HG02588 (cell line): ENCODE measurements at regions not wholly inside any gene's neighbourhood (a gene's known extent, or its start where the extent isn't known, plus 50 kb on each side); places are given as distances from the start of the nearest gene placed in this dataset.

ENCODE experiments used
- ATAC-seq: cut with Tn5 transposase; IDR thresholded peaks from one replicate; pipeline ENCODE4 v1.9.1; 2021; ENCODE audit warnings: mild to moderate bottlenecking, moderate library complexity; ENCODE audit not compliant: unreplicated experiment

DNA sequence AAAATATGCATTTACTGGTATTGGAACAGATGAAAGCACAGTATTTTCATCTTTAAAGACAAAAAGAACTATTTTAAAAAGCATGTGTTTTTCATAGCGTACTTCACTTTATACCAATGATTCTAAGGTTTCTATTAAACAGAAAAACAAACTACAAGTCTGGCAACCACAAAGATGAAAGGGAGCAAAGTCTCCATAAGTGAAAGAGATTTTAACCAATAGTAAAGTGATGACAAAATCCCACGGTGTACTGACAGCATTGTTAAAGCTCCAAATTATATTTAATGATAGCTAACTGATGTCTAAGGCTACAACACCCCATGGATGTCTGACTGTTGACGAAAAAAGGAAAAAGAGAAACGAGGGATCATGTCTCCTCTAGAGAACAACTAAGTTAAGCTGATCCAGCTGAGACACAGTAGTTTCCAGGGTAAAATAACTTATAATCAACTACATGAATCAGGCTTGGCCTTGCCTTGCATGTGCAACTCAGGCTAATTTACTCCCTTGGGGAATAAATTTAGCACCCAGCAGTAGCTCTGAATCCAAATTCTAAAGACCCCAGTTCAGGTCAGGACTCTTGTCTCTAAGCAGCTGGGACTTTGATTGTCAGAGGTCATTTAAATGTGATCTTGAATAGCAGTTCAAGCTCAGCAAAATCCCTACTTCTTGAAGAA lies 56.0 kb upstream of the TAB2 start:
- no peak for ATAC-seq

DNA sequence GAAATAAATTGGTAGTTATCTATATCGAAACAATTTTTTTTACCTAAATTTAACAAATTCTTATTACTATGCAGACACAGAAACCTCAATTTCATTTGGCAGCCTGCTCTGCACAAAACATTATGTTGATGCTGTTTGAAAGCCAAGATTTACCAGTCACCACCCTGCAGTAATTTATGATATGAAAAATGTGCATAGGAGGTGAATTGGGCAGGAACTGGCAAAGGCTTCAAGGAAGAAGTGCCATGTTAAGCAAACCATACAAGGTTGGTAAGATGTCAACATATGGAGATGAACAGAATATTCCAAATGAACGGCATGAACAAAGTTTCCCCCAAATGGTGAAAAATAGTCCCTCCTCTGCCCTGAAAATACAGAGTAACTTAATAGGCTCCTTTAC lies 54.2 kb upstream of the TAB2 start:
- no peak for ATAC-seq

DNA sequence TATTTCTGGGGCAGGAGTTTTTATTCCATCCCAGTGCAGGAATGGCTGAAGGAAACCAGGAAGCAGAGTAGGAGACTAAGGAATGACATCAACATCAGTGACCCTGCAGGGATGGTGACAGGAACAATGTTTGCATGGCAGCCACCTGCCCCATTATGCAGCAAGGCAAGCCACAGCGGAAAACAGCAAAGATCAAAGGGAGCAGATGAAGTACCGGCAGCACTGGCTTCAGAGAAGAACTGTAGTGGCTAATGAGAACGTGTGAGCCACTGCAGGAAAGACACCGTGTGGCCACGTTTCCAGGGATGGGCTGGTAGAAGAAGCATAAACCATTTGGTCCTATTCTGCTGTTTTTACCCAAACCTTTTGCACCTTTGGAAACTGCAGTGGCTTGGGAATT lies 52.9 kb upstream of the TAB2 start:
- ATAC-seq: no peak

DNA sequence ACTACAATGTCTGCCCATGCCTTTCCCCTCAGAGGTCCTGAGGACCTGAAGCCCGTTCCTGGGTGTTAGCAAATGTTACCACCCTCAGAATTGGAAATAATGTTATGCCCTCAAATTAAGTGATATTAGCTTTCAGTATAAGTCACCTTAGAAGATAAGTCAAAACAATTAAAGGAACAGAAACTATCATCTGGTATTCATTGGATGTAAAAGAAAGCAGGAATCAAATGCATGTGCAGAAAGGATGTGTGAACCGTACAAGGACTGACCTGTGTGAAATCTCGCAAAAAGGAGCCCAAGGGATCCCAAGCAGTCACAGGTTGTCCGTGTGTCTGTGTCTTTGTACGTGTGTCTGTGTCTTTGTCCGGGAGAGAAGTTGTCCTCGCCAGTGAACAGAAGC lies 51.6 kb upstream of the TAB2 start:
- ATAC-seq: no peak

DNA sequence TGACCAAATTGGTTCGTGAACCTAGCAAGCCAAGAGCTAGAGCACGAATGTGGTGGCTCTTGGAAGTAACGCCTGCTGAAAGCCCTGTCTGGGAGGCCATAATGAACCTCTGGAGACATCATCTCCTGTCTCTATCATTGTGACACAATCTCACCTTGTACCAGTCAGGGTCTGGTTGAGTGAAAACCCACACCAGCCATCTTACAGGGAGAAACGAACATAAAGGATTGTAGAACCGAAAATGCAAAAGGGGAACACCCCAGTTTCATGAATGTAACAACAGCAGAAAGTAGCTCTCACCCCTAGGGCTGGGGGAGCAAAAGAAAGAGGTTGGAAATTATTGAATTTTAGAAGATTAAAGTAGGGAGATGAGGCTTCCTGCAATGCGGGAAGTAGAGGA lies 50.9 kb upstream of the TAB2 start:
- ATAC-seq: peak; percentile 77

DNA sequence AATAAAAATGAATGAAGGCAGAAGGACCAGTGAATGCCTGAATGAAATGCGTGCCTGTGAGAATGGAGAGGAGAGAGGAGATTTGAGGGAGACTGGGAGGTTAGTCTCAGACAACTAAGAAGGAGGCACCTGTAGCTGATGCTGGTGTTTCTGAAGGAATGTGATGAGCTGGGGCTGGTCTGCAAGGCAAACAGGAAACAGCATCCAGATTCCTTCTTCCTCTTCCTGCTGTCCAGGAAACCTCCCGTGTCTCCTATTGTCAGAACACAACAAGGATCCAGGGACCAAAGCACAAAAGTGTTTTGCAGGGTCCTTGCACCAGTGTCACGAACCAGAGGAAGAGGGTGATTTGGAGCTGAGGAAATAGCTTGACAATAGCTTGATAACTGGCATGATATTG lies 50.4 kb upstream of the TAB2 start:
- ATAC-seq: no peak

DNA sequence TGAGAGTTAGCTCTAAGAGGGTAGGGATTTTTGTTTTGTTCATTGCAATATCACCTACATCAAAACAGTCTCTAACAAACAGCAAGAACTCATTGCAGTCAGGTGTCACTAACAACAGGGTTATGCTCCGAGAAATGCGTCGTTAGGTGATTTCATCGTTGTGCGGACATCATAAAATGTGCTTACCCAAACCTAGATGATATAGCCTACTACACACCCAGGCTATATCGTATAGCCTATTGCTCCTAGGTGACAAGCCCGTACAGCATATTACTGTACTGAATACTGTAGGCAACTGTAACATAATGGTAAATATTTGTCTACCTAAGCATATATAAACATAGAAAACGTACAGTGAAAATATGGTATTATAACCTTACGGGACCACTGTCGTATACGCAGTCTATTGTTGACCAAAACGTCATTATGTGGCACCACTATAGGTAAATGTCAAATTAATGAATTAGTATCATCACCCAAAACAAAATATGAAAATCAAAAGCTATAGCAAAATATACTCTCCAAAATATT lies 49.9 kb upstream of the TAB2 start:
- no peak for ATAC-seq
